GM23338 (cell line): ENCODE measurements at regions not wholly inside any gene's neighbourhood (a gene's known extent, or its start where the extent isn't known, plus 50 kb on each side); places are given as distances from the start of the nearest gene placed in this dataset.

Experiments used
- ATAC-seq: fragments of 200-7000 bp; cut with Tn5 transposase; 3 replicates; pipeline ENCODE4 v1.9.1; 2020
- DNase-seq: peaks from one replicate; pipeline ENCODE4 v3.0.0-alpha.2; 2015; ENCODE audit warnings: low spot score
- H2AFZ ChIP-seq: fragments of 200-600 bp; sonication (generic); 2 replicates; pipeline ENCODE4 v1.8.0; 2016; ENCODE audit warnings: antibody characterized with exemption, mild to moderate bottlenecking, moderate library complexity
- H3F3A ChIP-seq: fragments of 200-600 bp; sonication (generic); replicated peaks from 2 replicates; pipeline ENCODE4 v1.8.0; 2017; ENCODE audit warnings: antibody characterized with exemption, mixed run types, low read depth
- H3K27ac ChIP-seq: fragments of 200-600 bp; sonication (generic); 2 replicates; pipeline ENCODE4 v1.6.1; 2016; ENCODE audit warnings: low read depth
- H3K27me3 ChIP-seq: fragments of 200-600 bp; sonication (generic); 2 replicates; pipeline ENCODE4 v1.8.0; 2016; ENCODE audit warnings: mild to moderate bottlenecking, mixed run types, moderate library complexity; ENCODE audit not compliant: insufficient read depth
- H3K36me3 ChIP-seq: fragments of 200-600 bp; sonication (generic); 2 replicates; pipeline ENCODE4 v1.8.0; 2016; ENCODE audit warnings: mild to moderate bottlenecking; ENCODE audit not compliant: insufficient read depth
- H3K4me1 ChIP-seq: fragments of 200-600 bp; sonication (generic); 2 replicates; pipeline ENCODE4 v1.8.0; 2016; ENCODE audit warnings: mild to moderate bottlenecking, moderate library complexity; ENCODE audit not compliant: insufficient read depth
- H3K4me2 ChIP-seq: fragments of 200-600 bp; sonication (generic); 2 replicates; pipeline ENCODE4 v1.7.1; 2017; ENCODE audit warnings: mixed run types
- H3K4me3 ChIP-seq: fragments of 200-600 bp; sonication (generic); 2 replicates; pipeline ENCODE4 v1.6.1; 2016; ENCODE audit warnings: mixed run types
- H3K79me2 ChIP-seq: fragments of 200-600 bp; sonication (generic); replicated peaks from 2 replicates; pipeline ENCODE4 v1.8.0; 2017; ENCODE audit warnings: mild to moderate bottlenecking; ENCODE audit not compliant: insufficient read depth
- H3K9me2 ChIP-seq: fragments of 200-600 bp; sonication (generic); 2 replicates; pipeline ENCODE4 v1.8.0; 2017; ENCODE audit not compliant: insufficient read depth
- H4K20me1 ChIP-seq: fragments of 200-600 bp; sonication (generic); replicated peaks from 2 replicates; pipeline ENCODE4 v1.8.0; 2017; ENCODE audit warnings: mild to moderate bottlenecking; ENCODE audit not compliant: insufficient read depth
- H3K27ac Mint-ChIP-seq: 2 replicates; pipeline ENCODE4 v1.8.0; 2020; ENCODE audit warnings: inconsistent platforms, mild to moderate bottlenecking, moderate library complexity, mixed read lengths
- H3K27me3 Mint-ChIP-seq: 3 replicates; pipeline ENCODE4 v1.8.0; 2022; ENCODE audit warnings: low read depth, mild to moderate bottlenecking, moderate library complexity, mixed read lengths, inconsistent platforms; ENCODE audit not compliant: insufficient read depth, poor library complexity
- H3K36me3 Mint-ChIP-seq: 3 replicates; pipeline ENCODE4 v1.8.0; 2021; ENCODE audit warnings: low read depth, mild to moderate bottlenecking, inconsistent platforms, moderate library complexity, mixed read lengths
- H3K4me1 Mint-ChIP-seq: 3 replicates; pipeline ENCODE4 v1.8.0; 2020; ENCODE audit warnings: mild to moderate bottlenecking, inconsistent platforms, mixed read lengths
- H3K4me3 Mint-ChIP-seq: 3 replicates; pipeline ENCODE4 v1.8.0; 2021; ENCODE audit warnings: moderate library complexity, mild to moderate bottlenecking, inconsistent platforms, mixed read lengths
- H3K9me3 Mint-ChIP-seq: 3 replicates; pipeline ENCODE4 v1.8.0; 2020; ENCODE audit warnings: moderate library complexity, mild to moderate bottlenecking, inconsistent platforms, mixed read lengths
- CREB1 ChIP-seq: fragments of 250-450 bp; sonication (Bioruptor Pico); IDR thresholded peaks from 2 replicates; pipeline ENCODE4 v1.5.0; 2020; ENCODE audit warnings: low read depth, mild to moderate bottlenecking, moderate library complexity
- EZH2 ChIP-seq: fragments of 200-600 bp; sonication (generic); IDR thresholded peaks from one replicate; pipeline ENCODE4 v1.8.0; 2017; ENCODE audit warnings: antibody characterized with exemption, mild to moderate bottlenecking, low read depth; ENCODE audit not compliant: unreplicated experiment
- EZH2phosphoT487 ChIP-seq: fragments of 200-600 bp; sonication (generic); IDR thresholded peaks from one replicate; pipeline ENCODE4 v1.8.1; 2018; ENCODE audit warnings: antibody characterized with exemption; ENCODE audit not compliant: unreplicated experiment
- JUNB ChIP-seq: IDR thresholded peaks from one replicate; pipeline ENCODE4 v1.6.1; 2016; ENCODE audit warnings: antibody characterized with exemption; ENCODE audit not compliant: unreplicated experiment
- NANOG ChIP-seq: IDR thresholded peaks from 2 replicates; pipeline ENCODE4 v1.6.1; 2016; ENCODE audit warnings: antibody characterized with exemption, borderline replicate concordance
- POLR2AphosphoS5 ChIP-seq: IDR thresholded peaks from 2 replicates; pipeline ENCODE4 v1.6.1; 2016; ENCODE audit warnings: antibody characterized with exemption, low read depth
- STAT1 ChIP-seq: IDR thresholded peaks from one replicate; pipeline ENCODE4 v1.6.1; 2016; ENCODE audit warnings: antibody characterized with exemption; ENCODE audit not compliant: unreplicated experiment
- ZNF114 ChIP-seq: fragments of 250-450 bp; sonication (Bioruptor Pico); IDR thresholded peaks from 2 replicates; pipeline ENCODE4 v1.5.0; 2020; ENCODE audit warnings: mild to moderate bottlenecking, moderate library complexity
- ZNF331 ChIP-seq: fragments of 250-450 bp; sonication (Bioruptor Pico); IDR thresholded peaks from 2 replicates; pipeline ENCODE4 v1.5.0; 2020; ENCODE audit warnings: low read depth, mild to moderate bottlenecking, moderate library complexity
- TF ChIP-seq, protein P1 (sequence below): IDR thresholded peaks from one replicate; pipeline ENCODE4 v1.6.1; 2018; ENCODE audit warnings: antibody characterized with exemption; ENCODE audit not compliant: unreplicated experiment
- TF ChIP-seq, protein P2 (sequence below): fragments of 250-450 bp; sonication (Bioruptor Pico); IDR thresholded peaks from 2 replicates; pipeline ENCODE4 v1.5.0; 2020; ENCODE audit warnings: mild to moderate bottlenecking, moderate library complexity
- TF ChIP-seq, protein P3 (sequence below), 2 experiments: fragments of 200-600 bp in 1 of 2; sonication (generic) in 1 of 2; conservative IDR thresholded peaks; 2 replicates each; pipeline versions ENCODE4 v1.5.1 to v1.6.1; 2016 to 2017; ENCODE audit warnings: antibody characterized with exemption in 2 of 2, low read depth in 2 of 2, mild to moderate bottlenecking in 2 of 2, moderate library complexity in 1 of 2
- TF ChIP-seq, protein P4 (sequence below): IDR thresholded peaks from 2 replicates; pipeline ENCODE4 v1.6.1; 2016; ENCODE audit warnings: antibody characterized with exemption

DNA sequence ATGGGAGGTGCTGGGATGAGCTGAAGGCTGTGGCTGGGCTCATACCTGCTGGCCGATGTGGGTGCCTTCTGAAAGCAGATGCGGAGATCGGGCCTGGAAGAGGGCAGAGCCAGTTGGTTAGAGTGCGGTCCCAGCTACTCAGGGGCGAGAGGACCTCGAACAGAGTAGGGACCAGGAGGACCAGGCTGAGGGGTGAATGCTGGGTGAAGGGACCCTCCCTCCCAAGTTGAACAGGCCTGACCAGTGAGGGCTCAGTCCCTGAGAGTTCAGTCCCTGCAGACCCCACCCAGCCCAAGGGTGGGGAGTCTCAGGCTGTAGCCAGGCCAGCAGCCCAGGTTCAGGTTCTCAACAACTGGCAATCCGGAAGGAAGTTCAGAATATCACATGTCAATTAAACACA lies 232.8 kb upstream of the HS6ST1 start:
- Histone ChIP-seq H3K79me2 (no peaks in the 10 kb centered on the region), H3K27me3 (no peaks in the 10 kb centered on the region), H3K36me3 (no peaks in the 10 kb centered on the region), H3K9me2 (no peaks in the 10 kb centered on the region), H3K4me1 (no peaks in the 10 kb centered on the region), H2AFZ (no peak overlapping the region), H3K27ac (no peak overlapping the region), H3F3A (no peaks in the 10 kb centered on the region), H3K4me2 (no peak overlapping the region), H4K20me1 (no peaks in the 10 kb centered on the region), H3K4me3 (no peak overlapping the region)
- no peak overlapping the region for H3K27ac Mint-ChIP-seq
- TF ChIP-seq STAT1, result no peak
- TF ChIP-seq, protein P1, sequence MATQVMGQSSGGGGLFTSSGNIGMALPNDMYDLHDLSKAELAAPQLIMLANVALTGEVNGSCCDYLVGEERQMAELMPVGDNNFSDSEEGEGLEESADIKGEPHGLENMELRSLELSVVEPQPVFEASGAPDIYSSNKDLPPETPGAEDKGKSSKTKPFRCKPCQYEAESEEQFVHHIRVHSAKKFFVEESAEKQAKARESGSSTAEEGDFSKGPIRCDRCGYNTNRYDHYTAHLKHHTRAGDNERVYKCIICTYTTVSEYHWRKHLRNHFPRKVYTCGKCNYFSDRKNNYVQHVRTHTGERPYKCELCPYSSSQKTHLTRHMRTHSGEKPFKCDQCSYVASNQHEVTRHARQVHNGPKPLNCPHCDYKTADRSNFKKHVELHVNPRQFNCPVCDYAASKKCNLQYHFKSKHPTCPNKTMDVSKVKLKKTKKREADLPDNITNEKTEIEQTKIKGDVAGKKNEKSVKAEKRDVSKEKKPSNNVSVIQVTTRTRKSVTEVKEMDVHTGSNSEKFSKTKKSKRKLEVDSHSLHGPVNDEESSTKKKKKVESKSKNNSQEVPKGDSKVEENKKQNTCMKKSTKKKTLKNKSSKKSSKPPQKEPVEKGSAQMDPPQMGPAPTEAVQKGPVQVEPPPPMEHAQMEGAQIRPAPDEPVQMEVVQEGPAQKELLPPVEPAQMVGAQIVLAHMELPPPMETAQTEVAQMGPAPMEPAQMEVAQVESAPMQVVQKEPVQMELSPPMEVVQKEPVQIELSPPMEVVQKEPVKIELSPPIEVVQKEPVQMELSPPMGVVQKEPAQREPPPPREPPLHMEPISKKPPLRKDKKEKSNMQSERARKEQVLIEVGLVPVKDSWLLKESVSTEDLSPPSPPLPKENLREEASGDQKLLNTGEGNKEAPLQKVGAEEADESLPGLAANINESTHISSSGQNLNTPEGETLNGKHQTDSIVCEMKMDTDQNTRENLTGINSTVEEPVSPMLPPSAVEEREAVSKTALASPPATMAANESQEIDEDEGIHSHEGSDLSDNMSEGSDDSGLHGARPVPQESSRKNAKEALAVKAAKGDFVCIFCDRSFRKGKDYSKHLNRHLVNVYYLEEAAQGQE, result no peak
- no peak for TF ChIP-seq CREB1 (CRISPR knock-in tag)
- TF ChIP-seq, protein P2, sequence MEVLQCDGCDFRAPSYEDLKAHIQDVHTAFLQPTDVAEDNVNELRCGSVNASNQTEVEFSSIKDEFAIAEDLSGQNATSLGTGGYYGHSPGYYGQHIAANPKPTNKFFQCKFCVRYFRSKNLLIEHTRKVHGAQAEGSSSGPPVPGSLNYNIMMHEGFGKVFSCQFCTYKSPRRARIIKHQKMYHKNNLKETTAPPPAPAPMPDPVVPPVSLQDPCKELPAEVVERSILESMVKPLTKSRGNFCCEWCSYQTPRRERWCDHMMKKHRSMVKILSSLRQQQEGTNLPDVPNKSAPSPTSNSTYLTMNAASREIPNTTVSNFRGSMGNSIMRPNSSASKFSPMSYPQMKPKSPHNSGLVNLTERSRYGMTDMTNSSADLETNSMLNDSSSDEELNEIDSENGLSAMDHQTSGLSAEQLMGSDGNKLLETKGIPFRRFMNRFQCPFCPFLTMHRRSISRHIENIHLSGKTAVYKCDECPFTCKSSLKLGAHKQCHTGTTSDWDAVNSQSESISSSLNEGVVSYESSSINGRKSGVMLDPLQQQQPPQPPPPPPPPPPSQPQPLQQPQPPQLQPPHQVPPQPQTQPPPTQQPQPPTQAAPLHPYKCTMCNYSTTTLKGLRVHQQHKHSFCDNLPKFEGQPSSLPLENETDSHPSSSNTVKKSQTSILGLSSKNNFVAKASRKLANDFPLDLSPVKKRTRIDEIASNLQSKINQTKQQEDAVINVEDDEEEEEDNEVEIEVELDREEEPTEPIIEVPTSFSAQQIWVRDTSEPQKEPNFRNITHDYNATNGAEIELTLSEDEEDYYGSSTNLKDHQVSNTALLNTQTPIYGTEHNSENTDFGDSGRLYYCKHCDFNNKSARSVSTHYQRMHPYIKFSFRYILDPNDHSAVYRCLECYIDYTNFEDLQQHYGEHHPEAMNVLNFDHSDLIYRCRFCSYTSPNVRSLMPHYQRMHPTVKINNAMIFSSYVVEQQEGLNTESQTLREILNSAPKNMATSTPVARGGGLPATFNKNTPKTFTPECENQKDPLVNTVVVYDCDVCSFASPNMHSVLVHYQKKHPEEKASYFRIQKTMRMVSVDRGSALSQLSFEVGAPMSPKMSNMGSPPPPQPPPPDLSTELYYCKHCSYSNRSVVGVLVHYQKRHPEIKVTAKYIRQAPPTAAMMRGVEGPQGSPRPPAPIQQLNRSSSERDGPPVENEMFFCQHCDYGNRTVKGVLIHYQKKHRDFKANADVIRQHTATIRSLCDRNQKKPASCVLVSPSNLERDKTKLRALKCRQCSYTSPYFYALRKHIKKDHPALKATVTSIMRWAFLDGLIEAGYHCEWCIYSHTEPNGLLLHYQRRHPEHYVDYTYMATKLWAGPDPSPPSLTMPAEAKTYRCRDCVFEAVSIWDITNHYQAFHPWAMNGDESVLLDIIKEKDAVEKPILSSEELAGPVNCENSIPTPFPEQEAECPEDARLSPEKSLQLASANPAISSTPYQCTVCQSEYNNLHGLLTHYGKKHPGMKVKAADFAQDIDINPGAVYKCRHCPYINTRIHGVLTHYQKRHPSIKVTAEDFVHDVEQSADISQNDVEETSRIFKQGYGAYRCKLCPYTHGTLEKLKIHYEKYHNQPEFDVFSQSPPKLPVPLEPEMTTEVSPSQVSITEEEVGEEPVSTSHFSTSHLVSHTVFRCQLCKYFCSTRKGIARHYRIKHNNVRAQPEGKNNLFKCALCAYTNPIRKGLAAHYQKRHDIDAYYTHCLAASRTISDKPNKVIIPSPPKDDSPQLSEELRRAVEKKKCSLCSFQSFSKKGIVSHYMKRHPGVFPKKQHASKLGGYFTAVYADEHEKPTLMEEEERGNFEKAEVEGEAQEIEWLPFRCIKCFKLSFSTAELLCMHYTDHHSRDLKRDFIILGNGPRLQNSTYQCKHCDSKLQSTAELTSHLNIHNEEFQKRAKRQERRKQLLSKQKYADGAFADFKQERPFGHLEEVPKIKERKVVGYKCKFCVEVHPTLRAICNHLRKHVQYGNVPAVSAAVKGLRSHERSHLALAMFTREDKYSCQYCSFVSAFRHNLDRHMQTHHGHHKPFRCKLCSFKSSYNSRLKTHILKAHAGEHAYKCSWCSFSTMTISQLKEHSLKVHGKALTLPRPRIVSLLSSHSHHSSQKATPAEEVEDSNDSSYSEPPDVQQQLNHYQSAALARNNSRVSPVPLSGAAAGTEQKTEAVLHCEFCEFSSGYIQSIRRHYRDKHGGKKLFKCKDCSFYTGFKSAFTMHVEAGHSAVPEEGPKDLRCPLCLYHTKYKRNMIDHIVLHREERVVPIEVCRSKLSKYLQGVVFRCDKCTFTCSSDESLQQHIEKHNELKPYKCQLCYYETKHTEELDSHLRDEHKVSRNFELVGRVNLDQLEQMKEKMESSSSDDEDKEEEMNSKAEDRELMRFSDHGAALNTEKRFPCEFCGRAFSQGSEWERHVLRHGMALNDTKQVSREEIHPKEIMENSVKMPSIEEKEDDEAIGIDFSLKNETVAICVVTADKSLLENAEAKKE (CRISPR knock-in tag), result no peak
- no peak for TF ChIP-seq EZH2
- TF ChIP-seq EZH2phosphoT487, result no peak
- no peak for TF ChIP-seq POLR2AphosphoS5
- no peak for TF ChIP-seq ZNF331
- no peak for TF ChIP-seq JUNB
- TF ChIP-seq, protein P3, sequence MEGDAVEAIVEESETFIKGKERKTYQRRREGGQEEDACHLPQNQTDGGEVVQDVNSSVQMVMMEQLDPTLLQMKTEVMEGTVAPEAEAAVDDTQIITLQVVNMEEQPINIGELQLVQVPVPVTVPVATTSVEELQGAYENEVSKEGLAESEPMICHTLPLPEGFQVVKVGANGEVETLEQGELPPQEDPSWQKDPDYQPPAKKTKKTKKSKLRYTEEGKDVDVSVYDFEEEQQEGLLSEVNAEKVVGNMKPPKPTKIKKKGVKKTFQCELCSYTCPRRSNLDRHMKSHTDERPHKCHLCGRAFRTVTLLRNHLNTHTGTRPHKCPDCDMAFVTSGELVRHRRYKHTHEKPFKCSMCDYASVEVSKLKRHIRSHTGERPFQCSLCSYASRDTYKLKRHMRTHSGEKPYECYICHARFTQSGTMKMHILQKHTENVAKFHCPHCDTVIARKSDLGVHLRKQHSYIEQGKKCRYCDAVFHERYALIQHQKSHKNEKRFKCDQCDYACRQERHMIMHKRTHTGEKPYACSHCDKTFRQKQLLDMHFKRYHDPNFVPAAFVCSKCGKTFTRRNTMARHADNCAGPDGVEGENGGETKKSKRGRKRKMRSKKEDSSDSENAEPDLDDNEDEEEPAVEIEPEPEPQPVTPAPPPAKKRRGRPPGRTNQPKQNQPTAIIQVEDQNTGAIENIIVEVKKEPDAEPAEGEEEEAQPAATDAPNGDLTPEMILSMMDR (conservative IDR thresholded peaks at IDR 0.05; ENCODE audit: low read depth in 2 of 2), result no peak
- TF ChIP-seq, protein P4, sequence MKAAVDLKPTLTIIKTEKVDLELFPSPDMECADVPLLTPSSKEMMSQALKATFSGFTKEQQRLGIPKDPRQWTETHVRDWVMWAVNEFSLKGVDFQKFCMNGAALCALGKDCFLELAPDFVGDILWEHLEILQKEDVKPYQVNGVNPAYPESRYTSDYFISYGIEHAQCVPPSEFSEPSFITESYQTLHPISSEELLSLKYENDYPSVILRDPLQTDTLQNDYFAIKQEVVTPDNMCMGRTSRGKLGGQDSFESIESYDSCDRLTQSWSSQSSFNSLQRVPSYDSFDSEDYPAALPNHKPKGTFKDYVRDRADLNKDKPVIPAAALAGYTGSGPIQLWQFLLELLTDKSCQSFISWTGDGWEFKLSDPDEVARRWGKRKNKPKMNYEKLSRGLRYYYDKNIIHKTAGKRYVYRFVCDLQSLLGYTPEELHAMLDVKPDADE, result no peak
- TF ChIP-seq ZNF114, result no peak
- TF ChIP-seq NANOG, result no peak
- H3K9me3 Mint-ChIP-seq, result peaks cover 5% of the 10 kb centered on the region; the same call in 2 of the 3 replicates
- no peak overlapping the region for H3K4me3 Mint-ChIP-seq
- DNase-seq (no peak), ATAC-seq (no peak)
- peaks cover 10% of the 10 kb centered on the region for H3K27me3 Mint-ChIP-seq
- H3K36me3 Mint-ChIP-seq, result no peaks in the 10 kb centered on the region
- H3K4me1 Mint-ChIP-seq, result peaks cover 11% of the 10 kb centered on the region
